ENCODE measurements at regions not wholly inside any gene's neighbourhood (a gene's known extent, or its start where the extent isn't known, plus 50 kb on each side); places are given as distances from the start of the nearest gene placed in this dataset.

DNA sequence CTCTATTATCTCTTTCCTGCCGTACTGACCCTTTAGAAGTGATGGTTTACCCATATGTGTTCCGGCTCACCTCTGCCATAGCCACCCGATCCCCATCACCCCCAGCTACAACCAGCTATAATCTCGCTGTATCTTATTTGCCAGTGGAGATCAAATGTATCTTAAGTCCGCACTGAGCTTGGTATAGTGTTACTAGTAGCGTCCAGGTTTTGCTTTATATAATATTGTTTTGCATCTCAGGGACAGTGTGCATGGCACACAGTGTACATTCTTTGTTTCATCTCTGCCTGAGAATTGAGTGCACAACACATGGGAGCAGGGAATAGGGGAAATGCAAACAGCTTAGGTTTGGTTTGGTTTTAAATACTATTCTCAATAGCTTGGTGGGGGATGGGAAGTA is 135.8 kb upstream of the SNX2 start:
- no peak for DNase-seq
- Histone ChIP-seq H3K27me3 (replicated peaks) (no peaks in the 10 kb centered on the region), H3K36me3 (replicated peaks) (no peaks in the 10 kb centered on the region), H3K27ac (no peak overlapping the region), H3K4me3 (ENCODE audit: low read depth, low read length) (no peak overlapping the region)
- TF ChIP-seq, protein P1, sequence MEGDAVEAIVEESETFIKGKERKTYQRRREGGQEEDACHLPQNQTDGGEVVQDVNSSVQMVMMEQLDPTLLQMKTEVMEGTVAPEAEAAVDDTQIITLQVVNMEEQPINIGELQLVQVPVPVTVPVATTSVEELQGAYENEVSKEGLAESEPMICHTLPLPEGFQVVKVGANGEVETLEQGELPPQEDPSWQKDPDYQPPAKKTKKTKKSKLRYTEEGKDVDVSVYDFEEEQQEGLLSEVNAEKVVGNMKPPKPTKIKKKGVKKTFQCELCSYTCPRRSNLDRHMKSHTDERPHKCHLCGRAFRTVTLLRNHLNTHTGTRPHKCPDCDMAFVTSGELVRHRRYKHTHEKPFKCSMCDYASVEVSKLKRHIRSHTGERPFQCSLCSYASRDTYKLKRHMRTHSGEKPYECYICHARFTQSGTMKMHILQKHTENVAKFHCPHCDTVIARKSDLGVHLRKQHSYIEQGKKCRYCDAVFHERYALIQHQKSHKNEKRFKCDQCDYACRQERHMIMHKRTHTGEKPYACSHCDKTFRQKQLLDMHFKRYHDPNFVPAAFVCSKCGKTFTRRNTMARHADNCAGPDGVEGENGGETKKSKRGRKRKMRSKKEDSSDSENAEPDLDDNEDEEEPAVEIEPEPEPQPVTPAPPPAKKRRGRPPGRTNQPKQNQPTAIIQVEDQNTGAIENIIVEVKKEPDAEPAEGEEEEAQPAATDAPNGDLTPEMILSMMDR (IDR thresholded peaks at IDR 0.05; ENCODE audit: low read depth, low read length, missing control alignments), result no peak
- in situ Hi-C loops (cut with HindIII; ENCODE audit: low pct_ligation_motif_present, low sequenced_read_pairs), result no loop called here

DNA sequence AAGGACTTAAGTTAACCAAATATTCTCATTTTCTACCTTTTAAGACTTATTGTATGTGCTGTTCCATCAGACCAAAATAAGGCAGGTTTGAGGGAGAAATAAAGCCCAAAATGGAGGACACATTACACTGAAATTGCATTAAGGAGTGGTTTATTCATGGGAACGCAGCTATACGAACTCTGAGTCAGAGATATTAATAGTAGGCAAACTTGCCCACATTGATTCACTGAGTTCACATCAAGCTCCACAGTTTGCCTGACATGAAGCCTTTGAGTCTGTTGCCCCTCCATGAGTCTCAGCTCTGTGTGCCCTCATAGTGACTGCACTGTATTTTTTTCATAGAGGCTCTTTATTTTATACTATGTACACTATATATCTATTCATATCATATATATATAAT is 135.0 kb upstream of the SNX2 start:
- in situ Hi-C loops (cut with HindIII; ENCODE audit: low pct_ligation_motif_present, low sequenced_read_pairs), result no loop called here

DNA sequence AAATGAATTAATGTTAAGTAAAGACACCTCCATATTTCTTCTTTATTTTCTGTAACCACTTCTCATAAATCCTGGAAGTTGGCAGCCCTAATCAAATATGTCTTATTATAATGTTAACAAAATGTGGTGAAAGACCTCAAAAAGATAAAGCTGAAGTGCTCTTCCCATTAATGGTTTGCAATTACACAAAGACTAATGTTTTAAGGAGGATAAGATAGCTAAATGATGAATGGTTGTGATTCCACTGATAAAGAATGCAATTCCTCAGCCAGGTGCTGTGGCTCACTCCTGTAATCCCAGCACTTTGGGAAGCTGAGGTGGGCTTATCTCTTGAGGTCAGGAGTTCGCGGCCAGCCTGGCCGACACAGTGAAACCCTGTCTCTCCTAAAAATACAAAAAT is 125.8 kb upstream of the SNX2 start:
- Histone ChIP-seq H3K27me3 (replicated peaks) (no peaks in the 10 kb centered on the region), H3K36me3 (replicated peaks) (no peaks in the 10 kb centered on the region), H3K27ac (no peak overlapping the region), H3K4me3 (ENCODE audit: low read depth, low read length) (no peak overlapping the region)
- TF ChIP-seq, protein P1 (IDR thresholded peaks at IDR 0.05; ENCODE audit: low read depth, low read length, missing control alignments), result no peak
- DNase-seq, result no peak
- in situ Hi-C loops (cut with HindIII; ENCODE audit: low pct_ligation_motif_present, low sequenced_read_pairs), result no loop called here

More for the DNA sequence above, 135.0 kb upstream of the SNX2 start:
- no peak overlapping the region for H3K4me3 ChIP-seq (ENCODE audit: low read depth, low read length)
- H3K27ac ChIP-seq, result no peak overlapping the region
- DNase-seq, result peak; percentile 41
- TF ChIP-seq, protein P1 (IDR thresholded peaks at IDR 0.05; ENCODE audit: low read depth, low read length, missing control alignments), result no peak
- no peaks in the 10 kb centered on the region for H3K36me3 ChIP-seq (replicated peaks)
- no peaks in the 10 kb centered on the region for H3K27me3 ChIP-seq (replicated peaks)

DNA sequence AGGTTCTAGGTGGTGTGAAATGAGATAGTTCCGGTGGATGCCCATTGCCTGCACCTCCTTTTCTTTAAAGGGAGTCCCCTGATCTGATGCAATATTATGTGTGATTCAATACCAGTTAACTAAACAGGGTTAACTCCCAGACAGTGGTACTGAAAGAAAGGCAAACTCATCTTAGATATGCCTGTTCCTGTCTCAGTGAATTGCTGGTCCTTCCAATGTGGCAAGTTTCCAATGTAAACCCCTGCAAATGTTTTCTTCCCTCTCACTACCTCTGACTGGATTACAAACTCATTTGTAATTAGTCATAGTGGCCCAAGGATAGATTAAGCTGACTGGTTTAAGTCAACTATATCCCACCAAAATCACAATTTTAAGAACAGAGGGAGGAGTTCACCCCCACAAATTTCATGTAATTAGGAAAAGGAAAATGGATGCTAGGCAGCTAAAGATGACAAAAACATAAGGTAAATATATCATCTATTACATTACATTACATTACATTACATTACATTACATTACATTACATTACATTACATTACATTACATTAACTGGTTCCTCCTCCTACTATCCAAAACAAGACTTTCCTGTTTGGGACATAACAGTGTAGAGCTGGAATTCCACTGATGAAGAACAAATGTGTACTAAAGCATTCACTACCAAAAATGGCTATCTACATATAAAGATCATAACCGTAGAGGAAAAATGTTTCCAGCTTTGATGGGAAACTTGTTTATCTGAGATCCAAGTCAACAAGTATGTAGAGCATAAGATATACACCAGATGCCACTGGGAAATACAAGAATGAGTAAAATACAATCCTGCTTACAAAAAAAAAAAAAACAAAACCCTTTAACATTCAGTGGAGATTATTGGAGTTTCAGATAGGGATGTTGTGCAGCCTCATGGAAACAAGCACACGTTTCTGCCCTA is 121.5 kb upstream of the SNX2 start:
- TF ChIP-seq, protein P1 (IDR thresholded peaks at IDR 0.05; ENCODE audit: low read depth, low read length, missing control alignments), result no peak
- in situ Hi-C loops (cut with HindIII; ENCODE audit: low pct_ligation_motif_present, low sequenced_read_pairs), result no loop called here
- Histone ChIP-seq H3K36me3 (replicated peaks) (no peaks in the 10 kb centered on the region), H3K27me3 (replicated peaks) (no peaks in the 10 kb centered on the region), H3K4me3 (ENCODE audit: low read depth, low read length) (no peak overlapping the region), H3K27ac (peak overlapping the region; percentile 20)
- DNase-seq, result peak; percentile 85

DNA sequence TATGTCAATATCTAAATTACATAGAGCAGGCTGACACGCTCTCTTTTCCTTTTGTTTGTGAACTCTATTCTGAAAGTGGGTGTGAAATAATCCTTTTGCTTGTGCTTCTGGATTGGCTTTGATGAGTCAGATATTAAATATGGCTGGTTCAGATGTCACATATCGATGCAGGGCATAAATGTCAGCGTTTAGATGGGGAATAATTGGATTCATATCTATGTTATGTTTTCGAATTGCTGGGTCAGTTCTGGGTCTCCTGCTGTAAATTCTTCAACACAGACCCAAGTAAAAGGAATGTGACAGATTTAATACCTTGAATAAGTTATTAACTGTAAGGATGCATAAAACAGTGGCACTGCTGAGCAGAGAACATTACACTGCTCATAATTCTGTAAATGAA is 118.7 kb upstream of the SNX2 start:
- DNase-seq, result no peak
- no peaks in the 10 kb centered on the region for H3K36me3 ChIP-seq (replicated peaks)
- H3K4me3 ChIP-seq (ENCODE audit: low read depth, low read length), result no peak overlapping the region
- H3K27ac ChIP-seq, result peak overlapping the region; percentile 18
- TF ChIP-seq, protein P1 (IDR thresholded peaks at IDR 0.05; ENCODE audit: low read depth, low read length, missing control alignments), result no peak
- in situ Hi-C loops (cut with HindIII; ENCODE audit: low pct_ligation_motif_present, low sequenced_read_pairs), result no loop called here
- H3K27me3 ChIP-seq (replicated peaks), result no peaks in the 10 kb centered on the region

All from brain microvascular endothelial cell (primary cell).